Upper lobe of right lung (tissue), 1 donor: ENCODE measurements at regions not wholly inside any gene's neighbourhood (a gene's known extent, or its start where the extent isn't known, plus 50 kb on each side); places are given as distances from the start of the nearest gene placed in this dataset.
A peak's percentile ranks its signal among the peaks of the same experiment; 100 is the strongest.

Experiments
- ATAC-seq: fragments of 200-7000 bp; cut with Tn5 transposase; one replicate; pipeline ENCODE4 v1.9.1; 2020; ENCODE audit warnings: mild to moderate bottlenecking, moderate library complexity
- DNase-seq: peaks from one replicate; pipeline ENCODE4 v3.0.0-alpha.2; 2020
- H3K27ac ChIP-seq: fragments of 200-600 bp; one replicate; pipeline ENCODE4 v1.8.0; 2022
- H3K27me3 ChIP-seq: fragments of 200-600 bp; one replicate; pipeline ENCODE4 v1.8.0; 2022; ENCODE audit warnings: mild to moderate bottlenecking
- H3K36me3 ChIP-seq: fragments of 200-600 bp; one replicate; pipeline ENCODE4 v1.8.0; 2022
- H3K4me1 ChIP-seq: fragments of 200-600 bp; one replicate; pipeline ENCODE4 v1.8.0; 2022
- H3K4me3 ChIP-seq: fragments of 200-600 bp; one replicate; pipeline ENCODE4 v1.8.0; 2022; ENCODE audit warnings: mild to moderate bottlenecking
- H3K9me3 ChIP-seq: fragments of 200-600 bp; one replicate; pipeline ENCODE4 v1.8.0; 2022
- CTCF ChIP-seq: fragments of 200-600 bp; IDR thresholded peaks from one replicate; pipeline ENCODE4 v1.8.0; 2022; ENCODE audit warnings: antibody characterized with exemption
- intact Hi-C: fragments of 100-400 bp; cut with DNase I; formaldehyde crosslinking; loops from one replicate; pipeline ENCODE4 v1.11.0; 2022
- donor health status: DM: no; HTN: yes; CAD: no; lungs with severe emphysema.

- no peak for TF ChIP-seq CTCF
- H3K36me3 ChIP-seq: no peaks in the 10 kb centered on the region
These were observed 120.1 kb upstream of the ADGRF1 start for GRCh38 chr6:47162231-47162630.

GRCh38 chr6:47161176-47161687 lies 119.1 kb upstream of the ADGRF1 start:
- peak; percentile 91 for ATAC-seq
- no peak overlapping the region for H3K4me3 ChIP-seq
- no peaks in the 10 kb centered on the region for H3K36me3 ChIP-seq
- intact Hi-C loops: no loop called here
- H3K4me1 ChIP-seq: no peaks in the 10 kb centered on the region
- TF ChIP-seq CTCF: no peak
- no peaks in the 10 kb centered on the region for H3K27me3 ChIP-seq
- DNase-seq: no peak
- no peaks in the 10 kb centered on the region for H3K9me3 ChIP-seq
- no peak overlapping the region for H3K27ac ChIP-seq

More at GRCh38 chr6:47162231-47162630, 120.1 kb upstream of the ADGRF1 start:
- Histone ChIP-seq H3K27ac (no peak overlapping the region), H3K27me3 (no peaks in the 10 kb centered on the region), H3K4me1 (no peaks in the 10 kb centered on the region), H3K4me3 (no peak overlapping the region), H3K9me3 (no peaks in the 10 kb centered on the region)
- no peak for ATAC-seq
- intact Hi-C loops: no loop called here
- DNase-seq: no peak

GRCh38 chr6:47160702-47161101 lies 118.6 kb upstream of the ADGRF1 start:
- DNase-seq (no peak), ATAC-seq (no peak)
- no peak overlapping the region for H3K4me3 ChIP-seq
- H3K27me3 ChIP-seq: no peaks in the 10 kb centered on the region
- no peaks in the 10 kb centered on the region for H3K36me3 ChIP-seq
- no peaks in the 10 kb centered on the region for H3K4me1 ChIP-seq
- no peak overlapping the region for H3K27ac ChIP-seq
- TF ChIP-seq CTCF: no peak
- no peaks in the 10 kb centered on the region for H3K9me3 ChIP-seq
- intact Hi-C loops: no loop called here

GRCh38 chr6:47159763-47160162 lies 117.6 kb upstream of the ADGRF1 start:
- no peak for TF ChIP-seq CTCF
- Histone ChIP-seq H3K36me3 (no peaks in the 10 kb centered on the region), H3K4me1 (no peaks in the 10 kb centered on the region), H3K27ac (no peak overlapping the region), H3K4me3 (no peak overlapping the region), H3K9me3 (no peaks in the 10 kb centered on the region), H3K27me3 (no peaks in the 10 kb centered on the region)
- no peak for ATAC-seq
- intact Hi-C loops: no loop called here
- DNase-seq: no peak

GRCh38 chr6:47157653-47158219 lies 115.6 kb upstream of the ADGRF1 start:
- no peaks in the 10 kb centered on the region for H3K4me1 ChIP-seq
- no peak for TF ChIP-seq CTCF
- H3K36me3 ChIP-seq: no peaks in the 10 kb centered on the region
- H3K27me3 ChIP-seq: no peaks in the 10 kb centered on the region
- H3K27ac ChIP-seq: no peak overlapping the region
- DNase-seq: no peak
- H3K4me3 ChIP-seq: no peak overlapping the region
- H3K9me3 ChIP-seq: no peaks in the 10 kb centered on the region
- intact Hi-C loops: no loop called here
- ATAC-seq: no peak

- H3K27me3 ChIP-seq: no peaks in the 10 kb centered on the region
- H3K9me3 ChIP-seq: no peaks in the 10 kb centered on the region
- no peak for ATAC-seq
- no peak overlapping the region for H3K27ac ChIP-seq
- DNase-seq: no peak
- H3K4me3 ChIP-seq: no peak overlapping the region
- TF ChIP-seq CTCF: no peak
- H3K4me1 ChIP-seq: no peaks in the 10 kb centered on the region
- no peaks in the 10 kb centered on the region for H3K36me3 ChIP-seq
- intact Hi-C loops: no loop called here
These were observed 114.9 kb upstream of the ADGRF1 start for GRCh38 chr6:47157063-47157462.
